SK-N-SH treated with all-trans-retinoic acid at 6 μM for 48 hours (cell line): ENCODE measurements at regions not wholly inside any gene's neighbourhood (a gene's known extent, or its start where the extent isn't known, plus 50 kb on each side); places are given as distances from the start of the nearest gene placed in this dataset.

ENCODE experiments used
- ARNTL ChIP-seq: fragments of 450-650 bp; formaldehyde crosslinking; IDR thresholded peaks from 2 replicates; pipeline ENCODE4 v1.5.0; 2020; ENCODE audit warnings: low read depth, mild to moderate bottlenecking, moderate library complexity, borderline replicate concordance
- BACH2 ChIP-seq: fragments of 250-450 bp; sonication (Bioruptor Pico); IDR thresholded peaks from 2 replicates; pipeline ENCODE4 v1.9.0; 2021; ENCODE audit warnings: mild to moderate bottlenecking, borderline replicate concordance
- OSR1 ChIP-seq: fragments of 250-450 bp; sonication (Bioruptor Pico); IDR thresholded peaks from 2 replicates; pipeline ENCODE4 v1.8.0; 2022; ENCODE audit warnings: moderate library complexity, mild to moderate bottlenecking, inconsistent platforms
- TOX ChIP-seq: fragments of 250-450 bp; sonication (Bioruptor Pico); IDR thresholded peaks from 2 replicates; pipeline ENCODE4 v1.8.0; 2021; ENCODE audit warnings: mild to moderate bottlenecking, moderate library complexity, borderline replicate concordance
- TF ChIP-seq, protein P1 (sequence below): fragments of 250-450 bp; sonication (Bioruptor Pico); IDR thresholded peaks from 2 replicates; pipeline ENCODE4 v1.5.1; 2021; ENCODE audit warnings: mild to moderate bottlenecking, moderate library complexity
- TF ChIP-seq, protein P2 (sequence below): fragments of 250-450 bp; sonication (Bioruptor Pico); IDR thresholded peaks from 2 replicates; pipeline ENCODE4 v1.8.0; 2020; ENCODE audit warnings: mild to moderate bottlenecking, moderate library complexity, borderline replicate concordance
- TF ChIP-seq, protein P3 (sequence below): fragments of 250-450 bp; sonication (Bioruptor Pico); IDR thresholded peaks from 2 replicates; pipeline ENCODE4 v1.5.0; 2020; ENCODE audit warnings: mild to moderate bottlenecking, moderate library complexity

DNA sequence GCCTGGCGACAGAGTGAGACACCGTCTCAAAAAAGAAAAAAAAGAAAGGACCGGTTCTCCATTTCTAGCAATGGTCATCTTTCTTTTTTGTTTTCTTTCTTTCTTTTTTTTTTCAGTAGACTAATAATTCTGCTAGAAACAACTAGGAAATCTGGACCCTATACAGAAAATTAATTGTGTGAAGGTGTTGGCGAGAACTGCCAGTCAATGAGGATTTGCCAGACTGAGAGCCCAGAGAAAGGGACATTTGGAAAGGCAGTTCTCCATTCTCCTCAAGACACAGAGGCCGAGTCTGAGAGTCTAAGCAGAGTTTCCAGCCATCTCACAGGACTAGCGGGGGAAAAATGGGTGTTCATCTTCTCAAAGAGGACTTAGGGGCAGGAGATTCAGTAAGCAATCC lies 123.6 kb upstream of the GPC1 start:
- TF ChIP-seq, protein P1, sequence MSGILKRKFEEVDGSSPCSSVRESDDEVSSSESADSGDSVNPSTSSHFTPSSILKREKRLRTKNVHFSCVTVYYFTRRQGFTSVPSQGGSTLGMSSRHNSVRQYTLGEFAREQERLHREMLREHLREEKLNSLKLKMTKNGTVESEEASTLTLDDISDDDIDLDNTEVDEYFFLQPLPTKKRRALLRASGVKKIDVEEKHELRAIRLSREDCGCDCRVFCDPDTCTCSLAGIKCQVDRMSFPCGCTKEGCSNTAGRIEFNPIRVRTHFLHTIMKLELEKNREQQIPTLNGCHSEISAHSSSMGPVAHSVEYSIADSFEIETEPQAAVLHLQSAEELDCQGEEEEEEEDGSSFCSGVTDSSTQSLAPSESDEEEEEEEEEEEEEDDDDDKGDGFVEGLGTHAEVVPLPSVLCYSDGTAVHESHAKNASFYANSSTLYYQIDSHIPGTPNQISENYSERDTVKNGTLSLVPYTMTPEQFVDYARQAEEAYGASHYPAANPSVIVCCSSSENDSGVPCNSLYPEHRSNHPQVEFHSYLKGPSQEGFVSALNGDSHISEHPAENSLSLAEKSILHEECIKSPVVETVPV (CRISPR knock-in tag) = no peak
- TF ChIP-seq ARNTL (no peak), BACH2 (CRISPR knock-in tag) (no peak), TOX (CRISPR knock-in tag) (no peak), OSR1 (CRISPR knock-in tag) (no peak)
- TF ChIP-seq, protein P2, sequence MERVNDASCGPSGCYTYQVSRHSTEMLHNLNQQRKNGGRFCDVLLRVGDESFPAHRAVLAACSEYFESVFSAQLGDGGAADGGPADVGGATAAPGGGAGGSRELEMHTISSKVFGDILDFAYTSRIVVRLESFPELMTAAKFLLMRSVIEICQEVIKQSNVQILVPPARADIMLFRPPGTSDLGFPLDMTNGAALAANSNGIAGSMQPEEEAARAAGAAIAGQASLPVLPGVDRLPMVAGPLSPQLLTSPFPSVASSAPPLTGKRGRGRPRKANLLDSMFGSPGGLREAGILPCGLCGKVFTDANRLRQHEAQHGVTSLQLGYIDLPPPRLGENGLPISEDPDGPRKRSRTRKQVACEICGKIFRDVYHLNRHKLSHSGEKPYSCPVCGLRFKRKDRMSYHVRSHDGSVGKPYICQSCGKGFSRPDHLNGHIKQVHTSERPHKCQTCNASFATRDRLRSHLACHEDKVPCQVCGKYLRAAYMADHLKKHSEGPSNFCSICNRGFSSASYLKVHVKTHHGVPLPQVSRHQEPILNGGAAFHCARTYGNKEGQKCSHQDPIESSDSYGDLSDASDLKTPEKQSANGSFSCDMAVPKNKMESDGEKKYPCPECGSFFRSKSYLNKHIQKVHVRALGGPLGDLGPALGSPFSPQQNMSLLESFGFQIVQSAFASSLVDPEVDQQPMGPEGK (CRISPR knock-in tag) = no peak
- TF ChIP-seq, protein P3, sequence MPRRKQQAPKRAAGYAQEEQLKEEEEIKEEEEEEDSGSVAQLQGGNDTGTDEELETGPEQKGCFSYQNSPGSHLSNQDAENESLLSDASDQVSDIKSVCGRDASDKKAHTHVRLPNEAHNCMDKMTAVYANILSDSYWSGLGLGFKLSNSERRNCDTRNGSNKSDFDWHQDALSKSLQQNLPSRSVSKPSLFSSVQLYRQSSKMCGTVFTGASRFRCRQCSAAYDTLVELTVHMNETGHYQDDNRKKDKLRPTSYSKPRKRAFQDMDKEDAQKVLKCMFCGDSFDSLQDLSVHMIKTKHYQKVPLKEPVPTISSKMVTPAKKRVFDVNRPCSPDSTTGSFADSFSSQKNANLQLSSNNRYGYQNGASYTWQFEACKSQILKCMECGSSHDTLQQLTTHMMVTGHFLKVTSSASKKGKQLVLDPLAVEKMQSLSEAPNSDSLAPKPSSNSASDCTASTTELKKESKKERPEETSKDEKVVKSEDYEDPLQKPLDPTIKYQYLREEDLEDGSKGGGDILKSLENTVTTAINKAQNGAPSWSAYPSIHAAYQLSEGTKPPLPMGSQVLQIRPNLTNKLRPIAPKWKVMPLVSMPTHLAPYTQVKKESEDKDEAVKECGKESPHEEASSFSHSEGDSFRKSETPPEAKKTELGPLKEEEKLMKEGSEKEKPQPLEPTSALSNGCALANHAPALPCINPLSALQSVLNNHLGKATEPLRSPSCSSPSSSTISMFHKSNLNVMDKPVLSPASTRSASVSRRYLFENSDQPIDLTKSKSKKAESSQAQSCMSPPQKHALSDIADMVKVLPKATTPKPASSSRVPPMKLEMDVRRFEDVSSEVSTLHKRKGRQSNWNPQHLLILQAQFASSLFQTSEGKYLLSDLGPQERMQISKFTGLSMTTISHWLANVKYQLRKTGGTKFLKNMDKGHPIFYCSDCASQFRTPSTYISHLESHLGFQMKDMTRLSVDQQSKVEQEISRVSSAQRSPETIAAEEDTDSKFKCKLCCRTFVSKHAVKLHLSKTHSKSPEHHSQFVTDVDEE (CRISPR knock-in tag) = no peak
